ENCODE measurements at regions not wholly inside any gene's neighbourhood (a gene's known extent, or its start where the extent isn't known, plus 50 kb on each side); places are given as distances from the start of the nearest gene placed in this dataset.

DNA sequence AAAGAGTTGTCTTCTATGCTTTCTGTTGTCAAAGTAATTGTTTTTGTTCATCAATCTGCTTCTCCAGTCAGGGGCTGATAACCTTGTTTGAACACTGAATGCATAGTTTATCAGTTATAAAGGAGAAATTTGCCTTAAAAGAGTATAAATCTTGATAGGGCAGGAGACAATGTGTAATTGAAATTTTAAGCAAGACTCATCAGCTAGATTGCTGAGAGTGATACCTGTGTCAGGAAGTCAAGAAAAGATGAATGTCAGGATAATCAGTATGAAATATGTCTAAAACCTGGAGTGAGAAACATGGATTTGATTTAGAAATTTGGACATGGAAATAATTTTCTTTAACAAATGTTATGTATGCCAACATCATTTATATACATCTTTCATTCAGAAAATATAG lies 1258.1 kb downstream of the EFNA5 start:
- Histone ChIP-seq H3K4me1 (no peaks in the 10 kb centered on the region), H3K27ac (no peak overlapping the region), H3K27me3 (ENCODE audit: insufficient read depth in 3 of 3, low read length in 2 of 3) (no peaks in the 10 kb centered on the region), H3K4me3 (no peak overlapping the region), H3K9me3 (no peaks in the 10 kb centered on the region), H3K36me3 (ENCODE audit: insufficient read depth in 1 of 2, low read depth in 1 of 2) (no peaks in the 10 kb centered on the region)
- DNase-seq, result no peak
- intact Hi-C loops (cut with DNase I), result no loop called here
- TF ChIP-seq, protein P1, sequence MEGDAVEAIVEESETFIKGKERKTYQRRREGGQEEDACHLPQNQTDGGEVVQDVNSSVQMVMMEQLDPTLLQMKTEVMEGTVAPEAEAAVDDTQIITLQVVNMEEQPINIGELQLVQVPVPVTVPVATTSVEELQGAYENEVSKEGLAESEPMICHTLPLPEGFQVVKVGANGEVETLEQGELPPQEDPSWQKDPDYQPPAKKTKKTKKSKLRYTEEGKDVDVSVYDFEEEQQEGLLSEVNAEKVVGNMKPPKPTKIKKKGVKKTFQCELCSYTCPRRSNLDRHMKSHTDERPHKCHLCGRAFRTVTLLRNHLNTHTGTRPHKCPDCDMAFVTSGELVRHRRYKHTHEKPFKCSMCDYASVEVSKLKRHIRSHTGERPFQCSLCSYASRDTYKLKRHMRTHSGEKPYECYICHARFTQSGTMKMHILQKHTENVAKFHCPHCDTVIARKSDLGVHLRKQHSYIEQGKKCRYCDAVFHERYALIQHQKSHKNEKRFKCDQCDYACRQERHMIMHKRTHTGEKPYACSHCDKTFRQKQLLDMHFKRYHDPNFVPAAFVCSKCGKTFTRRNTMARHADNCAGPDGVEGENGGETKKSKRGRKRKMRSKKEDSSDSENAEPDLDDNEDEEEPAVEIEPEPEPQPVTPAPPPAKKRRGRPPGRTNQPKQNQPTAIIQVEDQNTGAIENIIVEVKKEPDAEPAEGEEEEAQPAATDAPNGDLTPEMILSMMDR (IDR thresholded peaks at IDR 0.05), result no peak
- ATAC-seq, result no peak

DNA sequence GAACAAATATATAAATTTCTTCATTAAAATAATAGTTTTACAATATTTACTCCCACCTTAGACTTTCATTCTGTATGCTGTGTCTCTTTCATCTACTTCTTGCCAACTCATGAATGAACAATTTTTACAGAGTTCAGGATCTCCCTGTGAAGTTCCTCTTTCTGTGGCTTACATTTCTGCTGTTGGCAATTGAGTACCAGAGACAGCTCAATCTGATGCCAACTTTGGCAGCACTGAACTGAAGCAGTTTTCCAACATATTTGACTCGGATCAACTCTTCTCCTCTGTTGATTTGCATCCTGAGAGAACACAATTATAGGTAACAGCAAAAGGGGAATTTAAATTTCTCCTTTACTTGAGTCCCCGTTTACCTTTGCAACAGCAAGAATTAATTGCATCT lies 1262.2 kb downstream of the EFNA5 start:
- Histone ChIP-seq H3K4me3 (no peak overlapping the region), H3K9me3 (no peaks in the 10 kb centered on the region), H3K27ac (no peak overlapping the region), H3K4me1 (no peaks in the 10 kb centered on the region), H3K36me3 (ENCODE audit: insufficient read depth in 1 of 2, low read depth in 1 of 2) (no peaks in the 10 kb centered on the region), H3K27me3 (ENCODE audit: insufficient read depth in 3 of 3, low read length in 2 of 3) (no peaks in the 10 kb centered on the region)
- TF ChIP-seq, protein P1 (IDR thresholded peaks at IDR 0.05), result no peak
- WGBS, 3 donors, result 29 to 49% (median 35%) methylated on average over 2 of the region's 2 CpGs
- no peak for ATAC-seq
- intact Hi-C loops (cut with DNase I), result no loop called here
- DNase-seq, result no peak

DNA sequence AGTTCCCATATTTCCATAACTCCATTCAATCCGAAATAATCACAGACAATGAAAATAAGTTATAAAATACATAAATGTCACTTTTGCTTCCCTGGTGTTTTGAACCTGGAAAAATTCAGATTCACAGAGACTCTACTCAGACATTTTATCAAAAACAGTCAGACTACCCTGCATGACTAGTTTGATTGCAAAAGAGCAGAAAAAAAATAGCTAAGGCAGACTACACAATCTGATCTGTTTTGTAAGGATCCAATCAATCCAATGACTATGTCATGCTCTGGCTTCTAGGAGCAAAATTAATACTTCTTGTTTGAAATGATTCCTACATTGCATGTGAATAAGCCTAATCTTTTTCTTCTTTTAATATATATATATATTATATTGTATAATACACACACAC lies 1262.6 kb downstream of the EFNA5 start:
- Histone ChIP-seq H3K27ac (no peak overlapping the region), H3K27me3 (ENCODE audit: insufficient read depth in 3 of 3, low read length in 2 of 3) (no peaks in the 10 kb centered on the region), H3K9me3 (no peaks in the 10 kb centered on the region), H3K36me3 (ENCODE audit: insufficient read depth in 1 of 2, low read depth in 1 of 2) (no peaks in the 10 kb centered on the region), H3K4me1 (no peaks in the 10 kb centered on the region), H3K4me3 (no peak overlapping the region)
- intact Hi-C loops (cut with DNase I), result no loop called here
- no peak for DNase-seq
- 80 to 86% (median 80%) methylated on average over 1 of the region's 1 CpG for WGBS, 3 donors
- no peak for ATAC-seq
- TF ChIP-seq, protein P1 (IDR thresholded peaks at IDR 0.05), result no peak

DNA sequence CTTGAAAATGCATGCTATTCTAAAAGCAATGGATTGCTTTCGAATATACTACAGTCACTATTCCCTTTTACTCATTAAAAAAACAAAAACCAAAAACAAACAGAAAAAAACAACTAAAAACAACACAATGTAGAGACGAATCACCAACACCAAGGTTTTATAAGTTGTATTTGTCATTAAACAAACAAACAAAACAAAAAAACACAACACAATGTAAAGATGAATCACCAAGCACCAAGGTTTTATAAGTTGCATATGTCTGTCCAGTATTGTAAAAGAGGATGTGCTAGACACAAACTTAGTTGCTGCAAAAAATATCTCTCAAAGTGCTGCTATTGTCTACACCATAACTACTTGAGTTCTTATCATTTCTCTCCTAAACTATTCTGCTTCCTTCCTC lies 1269.2 kb downstream of the EFNA5 start:
- Histone ChIP-seq H3K27ac (no peak overlapping the region), H3K4me3 (no peak overlapping the region), H3K36me3 (ENCODE audit: insufficient read depth in 1 of 2, low read depth in 1 of 2) (no peaks in the 10 kb centered on the region), H3K4me1 (no peaks in the 10 kb centered on the region), H3K9me3 (no peaks in the 10 kb centered on the region), H3K27me3 (ENCODE audit: insufficient read depth in 3 of 3, low read length in 2 of 3) (no peaks in the 10 kb centered on the region)
- 67 to 76% (median 69%) methylated on average over 2 of the region's 2 CpGs for WGBS, 3 donors
- intact Hi-C loops (cut with DNase I), result no loop called here
- DNase-seq (no peak), ATAC-seq (no peak)
- TF ChIP-seq, protein P1 (IDR thresholded peaks at IDR 0.05), result no peak

DNA sequence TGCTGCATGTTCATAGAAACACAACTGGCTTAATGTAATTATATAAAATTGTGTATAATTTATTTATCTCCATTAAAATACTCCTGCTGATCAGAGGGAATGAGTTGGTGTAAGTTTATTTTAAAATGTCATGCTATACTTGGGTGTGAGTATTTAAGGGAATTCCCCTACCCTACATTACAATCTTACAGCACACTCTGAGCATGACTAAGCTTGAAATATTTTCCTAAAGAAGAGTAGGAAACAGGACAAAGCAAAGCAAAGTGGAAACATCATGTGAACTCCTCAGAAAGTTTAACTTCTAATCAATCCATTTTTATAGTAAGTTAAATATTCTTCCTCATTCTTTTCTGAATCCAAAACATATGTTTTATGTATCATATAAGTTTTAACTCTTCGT lies 1271.3 kb downstream of the EFNA5 start:
- WGBS, 3 donors, result 68 to 86% (median 69%) methylated on average over 1 of the region's 1 CpG
- H3K4me3 ChIP-seq, result no peak overlapping the region
- no peaks in the 10 kb centered on the region for H3K36me3 ChIP-seq (ENCODE audit: insufficient read depth in 1 of 2, low read depth in 1 of 2)
- H3K4me1 ChIP-seq, result no peaks in the 10 kb centered on the region
- H3K27ac ChIP-seq, result no peak overlapping the region
- H3K9me3 ChIP-seq, result no peaks in the 10 kb centered on the region
- TF ChIP-seq, protein P1 (IDR thresholded peaks at IDR 0.05), result no peak
- intact Hi-C loops (cut with DNase I), result no loop called here
- ATAC-seq, result no peak
- no peaks in the 10 kb centered on the region for H3K27me3 ChIP-seq (ENCODE audit: insufficient read depth in 3 of 3, low read length in 2 of 3)
- DNase-seq, result no peak
